K562 (cell line): ENCODE measurements at regions not wholly inside any gene's neighbourhood (a gene's known extent, or its start where the extent isn't known, plus 50 kb on each side); places are given as distances from the start of the nearest gene placed in this dataset.

Experiments used
- ATAC-seq: fragments of 200-7000 bp; cut with Tn5 transposase; 3 replicates; pipeline ENCODE4 v1.9.1; 2020; ENCODE audit warnings: moderate library complexity
- BruUV-seq: library from RNA; stranded (reverse); fragments of 400-500 nt; replicated peaks from 2 replicates; lab custom pipeline; 2021; lab: Mats Ljungman, UMichigan
- CTCF ChIA-PET: fragments of 300-600 bp; formaldehyde crosslinking; extraction: SDS; loops from one replicate; lab custom pipeline; 2021; ENCODE audit warnings: low intra/inter-chr PET ratio; lab: Yijun Ruan, JAX
- POLR2A ChIA-PET: fragments of 300-600, 350-650 bp; sonication (Branson Sonifier 250); formaldehyde crosslinking; extraction: SDS; loops from one replicate; lab custom pipeline; 2021; ENCODE audit warnings: antibody characterized with exemption, inconsistent platforms; lab: Yijun Ruan, JAX
- DNase-seq, 4 experiments: peaks; one replicate each; pipeline versions ENCODE4 v3.0.0 to v3.0.0-alpha.2; 2011 to 2018; ENCODE audit warnings: low spot score in 3 of 4, mixed read lengths in 3 of 4; ENCODE audit errors: extremely low read depth in 1 of 4
- FAIRE-seq: peaks from 2 replicates; lab custom pipeline; 2011; peaks lifted over from hg19 to GRCh38; lab: Jason Lieb, UNC
- H2AFZ ChIP-seq: 2 replicates; pipeline ENCODE4 v1.6.0; 2011; ENCODE audit warnings: low read depth, low read length, control low read depth, inconsistent platforms
- H3K27ac ChIP-seq: fragments of 200-600 bp; 3 replicates; pipeline ENCODE4 v1.8.0; 2011; ENCODE audit warnings: low read depth, mild to moderate bottlenecking, control low read depth, inconsistent platforms, low read length, moderate library complexity, mixed read lengths; ENCODE audit errors: extremely low read depth
- H3K27me3 ChIP-seq, 2 experiments: fragments of 300-600 bp in 1 of 2; 2 replicates in 1 of 2; 3 replicates in 1 of 2; pipeline versions ENCODE4 v1.6.0 to v1.8.0; 2011; ENCODE audit warnings: inconsistent platforms in 2 of 2, low read length in 2 of 2, mild to moderate bottlenecking in 1 of 2, mixed read lengths in 1 of 2, moderate library complexity in 1 of 2; ENCODE audit not compliant: control insufficient read depth in 2 of 2, insufficient read depth in 2 of 2
- H3K36me3 ChIP-seq: fragments of 300-600 bp; 3 replicates; pipeline ENCODE4 v1.8.0; 2011; ENCODE audit warnings: mild to moderate bottlenecking, low read length, inconsistent platforms; ENCODE audit not compliant: control insufficient read depth, insufficient read depth
- H3K4me1 ChIP-seq, 2 experiments: fragments of 200-600 bp in 1 of 2; replicated peaks in 1 of 2; 2 replicates in 1 of 2; 3 replicates in 1 of 2; pipeline versions ENCODE4 v1.5.1 to v1.8.0; 2011; ENCODE audit warnings: inconsistent platforms in 2 of 2, low read length in 2 of 2, mild to moderate bottlenecking in 1 of 2, mixed read lengths in 1 of 2, moderate library complexity in 1 of 2; ENCODE audit not compliant: control insufficient read depth in 2 of 2, insufficient read depth in 2 of 2
- H3K4me2 ChIP-seq: 2 replicates; pipeline ENCODE4 v1.6.1; 2011; ENCODE audit warnings: low read length, control low read depth, inconsistent platforms, mixed read lengths; ENCODE audit not compliant: insufficient read depth
- H3K4me3 ChIP-seq: fragments of 200-600 bp; sonication (generic), shearing (Covaris generic); 2 replicates; pipeline ENCODE4 v1.5.1; 2016; ENCODE audit warnings: control low read depth, inconsistent platforms
- H3K79me2 ChIP-seq: fragments of 200-600 bp; 3 replicates; pipeline ENCODE4 v1.8.0; 2011; ENCODE audit warnings: low read length, inconsistent platforms; ENCODE audit not compliant: control insufficient read depth, insufficient read depth
- H3K9ac ChIP-seq, 2 experiments: 2 replicates each; pipeline versions ENCODE4 v1.6.0 to v1.6.1; 2011; ENCODE audit warnings: low read depth in 2 of 2, low read length in 2 of 2, control low read depth in 1 of 2, inconsistent platforms in 1 of 2, mild to moderate bottlenecking in 1 of 2, mixed read lengths in 1 of 2; ENCODE audit not compliant: insufficient read depth in 1 of 2
- H3K9me1 ChIP-seq: one replicate; pipeline ENCODE4 v1.6.0; 2011; ENCODE audit warnings: inconsistent platforms, mild to moderate bottlenecking, low read length, moderate library complexity; ENCODE audit not compliant: control insufficient read depth, insufficient read depth
- H3K9me3 ChIP-seq: replicated peaks from 2 replicates; pipeline ENCODE4 v1.5.1; 2011; ENCODE audit warnings: low read depth, low read length, inconsistent platforms; ENCODE audit not compliant: control insufficient read depth, insufficient read depth
- H4K20me1 ChIP-seq: replicated peaks from 2 replicates; pipeline ENCODE4 v1.6.1; 2011; ENCODE audit warnings: low read length, inconsistent platforms, mixed read lengths; ENCODE audit not compliant: control insufficient read depth, insufficient read depth
- ATF3 ChIP-seq, 2 experiments: fragments of 450-650 bp in 1 of 2; sonication (generic) in 1 of 2; formaldehyde crosslinking in 1 of 2; IDR thresholded peaks in 1 of 2; conservative IDR thresholded peaks in 1 of 2; 2 replicates each; pipeline versions ENCODE4 v1.6.1 to v1.8.1; 2016 to 2023; ENCODE audit warnings: mild to moderate bottlenecking in 2 of 2, moderate library complexity in 2 of 2, inconsistent platforms in 1 of 2, missing genetic modification reagents in 1 of 2
- HNRNPK ChIP-seq: fragments of 200-400 bp; formaldehyde crosslinking; IDR thresholded peaks from one replicate; pipeline ENCODE4 v1.6.1; 2018; ENCODE audit warnings: mild to moderate bottlenecking, low read depth, low read length; ENCODE audit not compliant: poor library complexity, severe bottlenecking
- JUND ChIP-seq, 2 experiments: IDR thresholded peaks; 2 replicates in 1 of 2; 3 replicates in 1 of 2; pipeline ENCODE4 v1.6.1; 2011; ENCODE audit warnings: borderline replicate concordance in 2 of 2, low read depth in 2 of 2, low read length in 2 of 2, improper control_type of control experiment in 1 of 2, missing biosample characterization in 1 of 2, missing genetic modification characterization in 1 of 2, missing genetic modification reagents in 1 of 2
- MAFG ChIP-seq: fragments of 450-650 bp; conservative IDR thresholded peaks from 2 replicates; pipeline ENCODE4 v1.6.1; 2016; ENCODE audit warnings: missing genetic modification characterization, missing compliant biosample characterization
- MEF2D ChIP-seq: conservative IDR thresholded peaks from 2 replicates; pipeline ENCODE4 v1.6.1; 2016; ENCODE audit warnings: low read depth, missing genetic modification characterization, missing compliant biosample characterization
- NKRF ChIP-seq: fragments of 450-650 bp; IDR thresholded peaks from 2 replicates; pipeline ENCODE4 v1.6.1; 2016; ENCODE audit warnings: borderline replicate concordance
- PRPF4 ChIP-seq: fragments of 200-400 bp; formaldehyde crosslinking; IDR thresholded peaks from one replicate; pipeline ENCODE4 v1.6.1; 2017; ENCODE audit warnings: low read length, low read depth, mild to moderate bottlenecking; ENCODE audit not compliant: insufficient read depth, poor library complexity, severe bottlenecking
- RAD21 ChIP-seq, 2 experiments: fragments of 250-450 bp in 1 of 2; fragments of 450-650 bp in 1 of 2; sonication (Bioruptor Pico) in 1 of 2; formaldehyde crosslinking in 1 of 2; IDR thresholded peaks in 1 of 2; conservative IDR thresholded peaks in 1 of 2; 2 replicates each; pipeline versions ENCODE4 v1.4.0 to v1.8.0; 2020 to 2022; ENCODE audit warnings: mild to moderate bottlenecking in 2 of 2, moderate library complexity in 1 of 2
- RBM14 ChIP-seq: fragments of 200-400 bp; formaldehyde crosslinking; IDR thresholded peaks from 2 replicates; pipeline ENCODE4 v1.6.1; 2018; ENCODE audit warnings: low read depth, mild to moderate bottlenecking, low read length, moderate library complexity, borderline replicate concordance; ENCODE audit not compliant: insufficient read depth
- RBM25 ChIP-seq: fragments of 200-400 bp; formaldehyde crosslinking; IDR thresholded peaks from 2 replicates; pipeline ENCODE4 v1.6.1; 2018; ENCODE audit warnings: low read length, low read depth, moderate library complexity; ENCODE audit not compliant: severe bottlenecking
- SNRNP70 ChIP-seq: fragments of 200-400 bp; formaldehyde crosslinking; optimal IDR thresholded peaks from 2 replicates; pipeline ENCODE3; 2017; ENCODE audit warnings: low read depth, low read length
- TCF7L2 ChIP-seq: fragments of 150-350 bp; IDR thresholded peaks from 2 replicates; pipeline ENCODE4 v1.6.1; 2016; ENCODE audit warnings: low read depth, mild to moderate bottlenecking, low read length, moderate library complexity
- TCFL5 ChIP-seq: fragments of 250-450 bp; sonication (Bioruptor Pico); conservative IDR thresholded peaks from 2 replicates; pipeline ENCODE4 v1.6.1; 2021; ENCODE audit warnings: mild to moderate bottlenecking, moderate library complexity, matching md5 sums
- ZNF3 ChIP-seq: fragments of 250-450 bp; sonication (Bioruptor Pico); IDR thresholded peaks from 2 replicates; pipeline ENCODE4 v1.5.0; 2021; ENCODE audit warnings: mild to moderate bottlenecking, moderate library complexity
- WGBS: fragments of 100-300 bp; shearing (Covaris generic); methylation state at CpG from one replicate; pipeline ENCODE4 v1.1.6; 2016; ENCODE audit warnings: low coverage, mixed read lengths; ENCODE audit not compliant: insufficient coverage; ENCODE audit errors: missing lambda C conversion rate; 5-methylcytosine and 5-hydroxymethylcytosine counted together
- in situ Hi-C: fragments of 300-500 bp; cut with MboI; formaldehyde crosslinking; loops from 4 replicates; pipeline ENCODE4 v1.15.0; 2018; ENCODE audit warnings: inconsistent platforms, mixed read lengths
- intact Hi-C: fragments of 100-400 bp; cut with micrococcal nuclease; formaldehyde crosslinking; loops from 2 replicates; pipeline ENCODE4 v1.14.2; 2022

GRCh38 chr10:130816116-130816901, 495.2 kb downstream of the TCERG1L start (continued):
- TF ChIP-seq MAFG (no peak), TCF7L2 (no peak), NKRF (no peak), HNRNPK (no peak), RAD21 (CRISPR knock-in tag; conservative IDR thresholded peaks at IDR 0.05 in 1 of 2, IDR thresholded peaks at IDR 0.05 in 1 of 2) (no peak), TCFL5 (CRISPR knock-in tag) (no peak)

- FAIRE-seq, result no peak
- TF ChIP-seq JUND (IDR thresholded peaks at IDR 0.05; ENCODE audit: borderline replicate concordance, low read depth, low read length) (no peak), JUND (tag; IDR thresholded peaks at IDR 0.05; ENCODE audit: borderline replicate concordance, low read depth, low read length) (no peak), RBM25 (no peak), ATF3 (IDR thresholded peaks at IDR 0.05) (no peak), ATF3 (CRISPR knock-in tag; conservative IDR thresholded peaks at IDR 0.05) (no peak), SNRNP70 (no peak), RBM14 (no peak), MEF2D (tag) (no peak), ZNF3 (CRISPR knock-in tag) (no peak), PRPF4 (no peak)
Measured at GRCh38 chr10:130817046-130817624, 494.4 kb downstream of the TCERG1L start.

More at GRCh38 chr10:130817046-130817624, 494.4 kb downstream of the TCERG1L start:
- DNase-seq, result no peak
- Histone ChIP-seq H3K27ac (no peak overlapping the region), H3K79me2 (no peaks in the 10 kb centered on the region), H3K36me3 (no peaks in the 10 kb centered on the region), H4K20me1 (no peaks in the 10 kb centered on the region), H2AFZ (no peak overlapping the region), H3K9ac (no peak overlapping the region), H3K9me1 (no peaks in the 10 kb centered on the region), H3K4me3 (no peak overlapping the region), H3K4me1 (no peaks in the 10 kb centered on the region), H3K27me3 (no peaks in the 10 kb centered on the region), H3K9me3 (no peaks in the 10 kb centered on the region), H3K4me2 (no peak overlapping the region)
- ChIA-PET CTCF (no interaction called here), POLR2A (no interaction called here)
- in situ Hi-C loops (no loop called here), intact Hi-C loops (no loop called here)
- ATAC-seq, result no peak
- BruUV-seq, result no TSS peak
- 1% methylated on average over 7 of the region's 8 CpGs for WGBS
